Activated CD4-positive, CD25-positive, alpha-beta regulatory T cell treated with anti-CD3 and anti-CD28 coated beads, Interleukin-2, amount 50 U/mL, for 24 hours (primary cell): ENCODE measurements at regions not wholly inside any gene's neighbourhood (a gene's known extent, or its start where the extent isn't known, plus 50 kb on each side); places are given as distances from the start of the nearest gene placed in this dataset.
"Not testable (repeated sequence)": the region's sequence is repeated elsewhere in the genome, so short reads cannot be mapped to it uniquely, and the experiment has no call there.

Experiments
- ATAC-seq, 2 donors: fragments of 150-1000 bp; cut with Tn5 transposase; one replicate each; pipeline ENCODE4 v1.10.0; 2021; ENCODE audit warnings: mild to moderate bottlenecking in 1 of 2, moderate library complexity in 1 of 2

- ATAC-seq = no peak
These were observed 79.9 kb upstream of the EN2 start for GRCh38 chr7:155377838-155378579.

GRCh38 chr7:155378580-155378934 lies 79.4 kb upstream of the EN2 start:
- no peak for ATAC-seq

- ATAC-seq = no peak
These were observed 78.7 kb upstream of the EN2 start for GRCh38 chr7:155378959-155379871.

GRCh38 chr7:155380221-155380861 lies 77.6 kb upstream of the EN2 start:
- ATAC-seq = peak; percentile 74 to 93

GRCh38 chr7:155380976-155381851 lies 76.7 kb upstream of the EN2 start:
- no peak for ATAC-seq

GRCh38 chr7:155381852-155382801 lies 75.8 kb upstream of the EN2 start:
- ATAC-seq = no peak

- ATAC-seq = no peak
These were observed 75.1 kb upstream of the EN2 start for GRCh38 chr7:155382802-155383171.

- no peak for ATAC-seq
These were observed 74.0 kb upstream of the EN2 start for GRCh38 chr7:155383756-155384491.

GRCh38 chr7:155384751-155385150 lies 73.2 kb upstream of the EN2 start:
- ATAC-seq = no peak

- not testable (repeated sequence) for ATAC-seq
These were observed 72.7 kb upstream of the EN2 start for GRCh38 chr7:155385182-155385581.

GRCh38 chr7:155386608-155387007 lies 71.3 kb upstream of the EN2 start:
- no peak for ATAC-seq

GRCh38 chr7:155387066-155387620 lies 70.8 kb upstream of the EN2 start:
- ATAC-seq = no peak

- ATAC-seq = no peak
These were observed 69.4 kb upstream of the EN2 start for GRCh38 chr7:155388561-155388960.

GRCh38 chr7:155391414-155391813 lies 66.5 kb upstream of the EN2 start:
- no peak for ATAC-seq

GRCh38 chr7:155392726-155393570 lies 65.0 kb upstream of the EN2 start:
- ATAC-seq = peak in 1 of 2 donors; percentile 55

GRCh38 chr7:155394413-155394812 lies 63.5 kb upstream of the EN2 start:
- no peak for ATAC-seq

GRCh38 chr7:155395176-155395797 lies 62.6 kb upstream of the EN2 start:
- ATAC-seq = no peak

GRCh38 chr7:155396661-155397060 lies 61.3 kb upstream of the EN2 start:
- ATAC-seq = no peak
